NCI-H128 (cell line): ENCODE measurements at regions not wholly inside any gene's neighbourhood (a gene's known extent, or its start where the extent isn't known, plus 50 kb on each side); places are given as distances from the start of the nearest gene placed in this dataset.

Experiments
- DNase-seq: peaks from one replicate; lab custom pipeline; 2025; ENCODE audit not compliant: unreplicated experiment; lab: John Stamatoyannopoulos, UW

DNA sequence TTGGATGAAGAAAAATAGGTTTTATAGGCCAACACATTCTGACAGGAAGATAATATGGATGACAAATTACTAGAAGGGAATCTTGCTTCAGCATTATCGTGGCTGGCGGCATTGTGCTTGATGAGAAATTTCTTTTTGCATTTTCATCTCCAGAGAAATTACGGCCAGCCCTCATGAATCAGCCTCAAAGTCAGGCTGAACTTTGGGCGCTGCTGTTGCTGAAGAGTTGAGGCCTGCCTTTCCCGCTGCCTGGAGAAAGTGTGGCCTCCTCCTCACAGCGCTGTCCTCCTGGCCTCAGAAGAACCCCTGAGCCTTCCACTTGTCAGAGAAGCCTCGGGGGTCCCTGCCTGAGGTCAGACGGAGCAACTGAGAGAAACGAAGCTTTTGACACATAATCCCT lies 272.4 kb upstream of the KCNIP4 start:
- no peak for DNase-seq

- DNase-seq = no peak
Measured at GRCh38 chr4:22217480-22217879, 268.9 kb upstream of the KCNIP4 start.

DNA sequence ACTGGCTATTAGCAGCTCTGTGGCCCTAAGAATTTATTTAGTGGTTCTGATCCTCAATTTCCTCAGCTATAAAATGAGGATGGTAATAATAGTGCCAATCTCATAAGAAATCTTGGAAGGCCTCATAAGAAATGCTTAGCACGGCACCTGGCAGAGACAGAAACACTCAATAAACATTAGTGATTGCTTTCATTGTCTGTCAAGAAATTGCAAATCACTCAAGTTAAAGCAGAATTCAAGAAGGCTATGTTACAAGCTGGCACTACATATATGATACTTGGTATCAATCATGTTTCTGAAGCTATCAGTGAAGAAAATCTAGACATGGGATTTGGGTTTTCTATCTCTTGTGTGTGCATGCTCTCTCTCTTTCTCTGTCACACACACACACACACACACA lies 267.7 kb upstream of the KCNIP4 start:
- DNase-seq = no peak

- no peak for DNase-seq
Measured at GRCh38 chr4:22215084-22215483, 266.5 kb upstream of the KCNIP4 start.

DNA sequence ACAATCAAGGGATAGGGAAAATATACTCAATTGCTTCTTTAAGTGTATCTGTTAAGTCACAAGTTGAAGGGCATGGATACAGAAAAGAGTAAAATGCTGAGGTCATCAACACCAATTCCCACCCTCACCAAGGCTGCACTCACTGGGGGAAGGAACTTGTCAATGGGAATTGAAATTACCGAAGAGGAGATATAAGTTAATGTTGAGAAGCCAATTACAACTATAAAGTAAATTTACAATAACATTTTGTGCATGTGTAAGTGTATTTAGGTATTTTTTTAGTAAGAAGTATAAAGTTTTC lies 255.1 kb upstream of the KCNIP4 start:
- no peak for DNase-seq

DNA sequence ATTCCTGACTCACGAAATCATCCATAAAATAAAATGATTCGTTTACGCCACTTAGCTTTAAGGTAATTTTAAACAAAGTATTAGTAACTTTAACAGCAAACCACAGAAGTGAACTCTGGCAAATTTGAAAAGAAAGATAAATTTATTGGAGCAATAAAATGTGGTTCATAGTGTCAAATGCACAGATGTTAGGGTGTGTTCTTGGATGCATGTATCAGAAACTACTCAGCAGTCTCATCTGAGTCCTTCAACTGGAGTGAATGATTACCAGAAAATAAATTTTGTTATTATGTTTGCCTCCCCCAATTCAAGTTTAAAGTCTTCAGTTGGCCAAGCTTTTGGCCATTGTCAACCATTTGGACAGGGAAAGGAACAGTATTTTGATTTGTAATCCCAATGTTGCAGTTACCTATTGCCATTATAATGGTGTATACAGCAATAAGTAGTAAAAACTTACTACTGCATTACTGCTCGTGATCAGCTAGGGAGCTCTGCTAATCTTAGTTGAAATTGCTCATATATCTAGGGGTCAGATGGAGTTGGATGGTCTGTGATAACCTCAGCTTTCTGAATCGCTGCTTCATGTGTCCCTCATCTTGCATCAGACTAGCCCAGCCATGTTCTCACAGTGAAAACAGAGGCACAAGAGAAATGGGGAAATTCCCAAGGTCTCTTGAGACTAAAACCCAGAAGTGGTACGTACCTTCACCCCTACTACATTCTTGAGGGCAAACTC lies 254.6 kb upstream of the KCNIP4 start:
- DNase-seq = no peak

GRCh38 chr4:22202246-22202974 lies 253.8 kb upstream of the KCNIP4 start:
- DNase-seq = no peak

GRCh38 chr4:22201256-22201655 lies 252.7 kb upstream of the KCNIP4 start:
- no peak for DNase-seq

DNA sequence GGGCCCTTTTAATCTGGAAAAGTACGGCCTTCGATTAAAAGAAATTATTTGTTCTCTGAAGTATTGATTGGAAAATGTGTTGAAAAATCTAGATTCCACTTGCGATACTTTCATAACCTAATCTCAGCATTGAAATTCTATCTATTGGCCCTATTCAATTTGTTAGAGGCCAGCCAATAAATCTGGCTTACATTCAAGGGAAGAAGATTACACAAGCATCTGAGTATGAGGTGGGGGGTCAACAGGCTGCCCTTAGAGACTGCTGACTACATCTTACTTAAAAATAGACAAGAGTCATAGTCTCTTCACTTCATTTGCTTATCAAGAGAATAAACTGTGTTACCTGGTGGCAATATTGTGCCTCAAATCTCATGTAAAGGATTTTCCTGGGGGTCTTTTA lies 248.0 kb upstream of the KCNIP4 start:
- no peak for DNase-seq

- no peak for DNase-seq
Measured at GRCh38 chr4:22192084-22192511, 243.5 kb upstream of the KCNIP4 start.

DNA sequence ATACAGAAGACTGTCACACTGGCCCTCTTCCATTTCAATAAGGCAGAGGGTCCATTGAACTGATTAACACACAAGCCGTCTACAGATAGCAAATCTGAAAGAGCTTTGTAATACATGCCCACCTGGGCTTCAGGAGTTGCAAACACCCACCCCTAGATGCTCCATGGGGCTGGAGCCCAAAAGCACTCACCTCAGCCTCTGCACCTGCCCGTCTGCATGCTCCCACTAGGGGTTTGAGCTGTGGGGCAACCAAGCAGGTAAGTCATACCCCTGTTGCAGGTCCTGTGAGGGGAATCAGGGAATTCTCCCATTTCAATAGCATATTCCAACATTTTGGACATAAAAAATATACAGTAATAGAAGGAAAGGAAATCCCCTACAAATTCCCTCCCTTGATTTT lies 243.0 kb upstream of the KCNIP4 start:
- DNase-seq = no peak

DNA sequence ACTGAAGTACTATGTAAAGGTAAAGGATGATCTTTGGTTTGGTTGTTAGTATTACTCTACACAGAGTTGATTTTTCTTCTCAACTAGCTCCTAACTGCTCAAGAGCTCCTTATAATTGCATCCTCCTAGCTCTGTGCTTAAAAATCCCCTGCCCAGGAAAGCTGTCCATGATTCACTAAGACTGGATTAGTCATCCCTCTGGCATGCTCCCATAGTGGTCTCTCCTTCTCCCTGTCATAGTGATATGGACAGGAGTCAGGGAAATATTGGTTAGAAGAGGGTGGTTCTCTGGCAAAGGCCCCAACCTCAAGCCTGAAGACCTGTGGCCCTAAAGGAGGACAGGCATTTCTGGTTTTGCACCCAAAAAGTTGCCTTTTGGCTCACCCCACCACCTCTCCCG lies 242.3 kb upstream of the KCNIP4 start:
- DNase-seq = no peak

DNA sequence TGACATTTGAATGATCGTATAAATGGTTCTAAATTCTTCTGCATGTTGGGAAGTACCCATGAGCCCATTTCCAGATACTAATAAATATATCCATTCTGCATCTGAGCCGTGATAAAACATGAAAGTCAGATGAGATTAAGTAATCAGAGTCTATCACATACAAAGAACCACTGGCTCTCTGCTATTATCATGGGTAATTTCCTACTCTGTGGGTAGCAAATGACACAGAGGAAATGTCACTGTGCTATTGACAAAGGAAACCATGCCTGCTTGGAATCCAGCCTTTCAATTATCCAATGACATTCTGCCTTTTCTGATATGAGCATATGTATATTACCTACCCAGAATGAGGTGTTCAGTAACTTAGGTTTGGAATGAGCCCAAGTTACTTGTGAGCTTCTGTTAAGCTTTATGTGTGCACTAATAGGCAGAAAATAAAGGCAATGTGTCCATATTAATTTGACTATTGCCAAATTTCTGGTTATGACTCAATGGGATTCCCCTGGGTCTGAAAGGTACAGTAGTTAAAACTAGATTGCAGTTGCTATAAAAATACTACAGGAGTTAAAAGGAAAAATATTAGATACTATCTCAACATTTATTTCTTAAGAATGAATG lies 238.7 kb upstream of the KCNIP4 start:
- DNase-seq = no peak

GRCh38 chr4:22181736-22182135 lies 233.2 kb upstream of the KCNIP4 start:
- DNase-seq = no peak

GRCh38 chr4:22179124-22179874 lies 230.7 kb upstream of the KCNIP4 start:
- DNase-seq = no peak

DNA sequence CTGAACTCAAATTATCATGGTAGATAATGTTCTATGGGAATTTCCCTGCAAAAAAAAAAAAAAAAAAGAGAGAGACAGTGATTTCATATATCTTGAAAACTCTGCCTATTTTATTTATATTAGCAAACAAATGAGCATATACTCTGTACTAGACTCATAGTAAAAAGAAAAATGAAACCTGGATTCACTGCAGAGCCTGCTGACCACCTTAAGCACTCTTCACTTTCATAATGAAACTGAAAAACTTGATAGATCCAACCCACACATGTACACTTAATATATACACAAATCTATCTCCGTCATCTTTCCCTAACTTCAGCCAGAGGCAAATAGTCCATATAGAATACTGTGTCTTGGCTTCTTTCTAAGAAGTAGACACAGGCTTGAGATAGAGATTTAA lies 226.1 kb upstream of the KCNIP4 start:
- no peak for DNase-seq

GRCh38 chr4:22170353-22170752 lies 221.8 kb upstream of the KCNIP4 start:
- no peak for DNase-seq

DNA sequence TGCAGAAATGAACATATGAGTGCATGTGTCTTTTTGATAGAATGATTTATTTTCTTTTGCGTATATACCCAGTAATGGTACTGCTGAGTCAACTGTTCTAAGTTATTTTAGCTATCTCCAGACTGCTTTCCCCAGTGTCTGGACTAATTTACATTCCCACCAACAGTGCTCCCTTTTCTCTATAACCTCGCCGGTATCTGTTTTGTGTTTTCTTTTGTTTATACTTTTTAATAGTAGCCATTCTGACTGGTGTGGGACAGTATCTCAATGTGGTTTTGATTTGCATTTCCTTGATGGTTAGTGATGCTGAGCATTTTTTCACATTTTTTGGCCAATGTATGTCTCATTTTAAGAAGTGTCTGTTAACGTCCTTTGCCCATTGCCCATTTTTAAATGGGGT lies 218.6 kb upstream of the KCNIP4 start:
- no peak for DNase-seq

- no peak for DNase-seq
Measured at GRCh38 chr4:22162454-22162853, 213.9 kb upstream of the KCNIP4 start.

GRCh38 chr4:22130741-22131140 lies 182.2 kb upstream of the KCNIP4 start:
- no peak for DNase-seq

- DNase-seq = no peak
Measured at GRCh38 chr4:22129454-22130029, 181.0 kb upstream of the KCNIP4 start.
